ENCODE measurements at regions not wholly inside any gene's neighbourhood (a gene's known extent, or its start where the extent isn't known, plus 50 kb on each side); places are given as distances from the start of the nearest gene placed in this dataset.
"Not testable (repeated sequence)": the region's sequence is repeated elsewhere in the genome, so short reads cannot be mapped to it uniquely, and the experiment has no call there.

DNA sequence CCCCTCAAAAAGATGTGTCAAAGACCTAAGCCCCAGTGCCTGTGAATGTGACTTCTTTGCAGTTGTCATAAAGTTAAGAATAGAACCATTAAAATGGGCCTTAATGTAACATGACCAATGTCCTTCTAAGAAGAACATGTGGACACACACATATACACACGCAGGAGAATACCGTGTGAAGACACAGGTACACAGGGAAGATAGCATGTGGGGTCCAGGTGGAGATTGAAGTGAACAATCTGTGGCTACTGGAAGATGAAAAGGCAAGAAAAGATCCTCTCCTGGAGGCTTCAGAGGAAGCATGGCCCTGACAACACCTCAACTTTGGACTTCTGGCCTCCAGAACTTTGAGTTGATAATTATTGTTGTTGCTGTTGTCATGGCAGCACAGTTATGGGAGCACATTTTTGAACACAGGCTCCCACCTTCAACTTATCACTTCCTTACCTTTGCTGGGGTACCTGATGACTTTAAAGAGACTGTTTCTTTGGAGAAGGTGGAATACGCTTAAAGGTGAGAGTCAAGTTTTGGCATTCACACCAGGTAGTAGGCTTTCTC is 123.5 kb upstream of the ADCY2 start:
- Histone ChIP-seq H3K27me3 (ENCODE audit: control insufficient read depth, insufficient read depth, low read length) (no peaks in the 10 kb centered on the region; the same call in 1 of the 2 replicates), H3K9me3 (ENCODE audit: control insufficient read depth, insufficient read depth, low read depth, low read length) (no peaks in the 10 kb centered on the region), H3K36me3 (ENCODE audit: control insufficient read depth, insufficient read depth, low read length) (no peaks in the 10 kb centered on the region), H3K4me1 (ENCODE audit: control insufficient read depth, insufficient read depth, low read length) (no peaks in the 10 kb centered on the region), H3K4me3 (ENCODE audit: low read depth in 2 of 2, low read length in 2 of 2) (no peak overlapping the region), H3K27ac (ENCODE audit: low read length) (no peak overlapping the region)
- in situ Hi-C loops (cut with HindIII; ENCODE audit: low pct_unique_long_range_greater_than_20kb, low sequenced_read_pairs) (no loop called here), intact Hi-C loops (cut with micrococcal nuclease; ENCODE audit: unreplicated experiment) (no loop called here)
- ChIA-PET POLR2A (no interaction called here), CTCF (no interaction called here)
- ATAC-seq (no peak), DNase-seq (ENCODE audit: low read depth, low spot score) (no peak)
- no TSS peak for BruUV-seq (replicated peaks)
- TF ChIP-seq SIN3A (IDR thresholded peaks at IDR 0.05; ENCODE audit: borderline replicate concordance, insufficient read depth, low read depth, low read length) (no peak), POLR2AphosphoS5 (IDR thresholded peaks at IDR 0.05; ENCODE audit: low read depth, low read length) (no peak), TCF7L2 (IDR thresholded peaks at IDR 0.05; ENCODE audit: low read depth, low read length) (no peak)
- TF ChIP-seq, protein P1, sequence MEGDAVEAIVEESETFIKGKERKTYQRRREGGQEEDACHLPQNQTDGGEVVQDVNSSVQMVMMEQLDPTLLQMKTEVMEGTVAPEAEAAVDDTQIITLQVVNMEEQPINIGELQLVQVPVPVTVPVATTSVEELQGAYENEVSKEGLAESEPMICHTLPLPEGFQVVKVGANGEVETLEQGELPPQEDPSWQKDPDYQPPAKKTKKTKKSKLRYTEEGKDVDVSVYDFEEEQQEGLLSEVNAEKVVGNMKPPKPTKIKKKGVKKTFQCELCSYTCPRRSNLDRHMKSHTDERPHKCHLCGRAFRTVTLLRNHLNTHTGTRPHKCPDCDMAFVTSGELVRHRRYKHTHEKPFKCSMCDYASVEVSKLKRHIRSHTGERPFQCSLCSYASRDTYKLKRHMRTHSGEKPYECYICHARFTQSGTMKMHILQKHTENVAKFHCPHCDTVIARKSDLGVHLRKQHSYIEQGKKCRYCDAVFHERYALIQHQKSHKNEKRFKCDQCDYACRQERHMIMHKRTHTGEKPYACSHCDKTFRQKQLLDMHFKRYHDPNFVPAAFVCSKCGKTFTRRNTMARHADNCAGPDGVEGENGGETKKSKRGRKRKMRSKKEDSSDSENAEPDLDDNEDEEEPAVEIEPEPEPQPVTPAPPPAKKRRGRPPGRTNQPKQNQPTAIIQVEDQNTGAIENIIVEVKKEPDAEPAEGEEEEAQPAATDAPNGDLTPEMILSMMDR (IDR thresholded peaks at IDR 0.05): no peak
- TF ChIP-seq, protein P2, sequence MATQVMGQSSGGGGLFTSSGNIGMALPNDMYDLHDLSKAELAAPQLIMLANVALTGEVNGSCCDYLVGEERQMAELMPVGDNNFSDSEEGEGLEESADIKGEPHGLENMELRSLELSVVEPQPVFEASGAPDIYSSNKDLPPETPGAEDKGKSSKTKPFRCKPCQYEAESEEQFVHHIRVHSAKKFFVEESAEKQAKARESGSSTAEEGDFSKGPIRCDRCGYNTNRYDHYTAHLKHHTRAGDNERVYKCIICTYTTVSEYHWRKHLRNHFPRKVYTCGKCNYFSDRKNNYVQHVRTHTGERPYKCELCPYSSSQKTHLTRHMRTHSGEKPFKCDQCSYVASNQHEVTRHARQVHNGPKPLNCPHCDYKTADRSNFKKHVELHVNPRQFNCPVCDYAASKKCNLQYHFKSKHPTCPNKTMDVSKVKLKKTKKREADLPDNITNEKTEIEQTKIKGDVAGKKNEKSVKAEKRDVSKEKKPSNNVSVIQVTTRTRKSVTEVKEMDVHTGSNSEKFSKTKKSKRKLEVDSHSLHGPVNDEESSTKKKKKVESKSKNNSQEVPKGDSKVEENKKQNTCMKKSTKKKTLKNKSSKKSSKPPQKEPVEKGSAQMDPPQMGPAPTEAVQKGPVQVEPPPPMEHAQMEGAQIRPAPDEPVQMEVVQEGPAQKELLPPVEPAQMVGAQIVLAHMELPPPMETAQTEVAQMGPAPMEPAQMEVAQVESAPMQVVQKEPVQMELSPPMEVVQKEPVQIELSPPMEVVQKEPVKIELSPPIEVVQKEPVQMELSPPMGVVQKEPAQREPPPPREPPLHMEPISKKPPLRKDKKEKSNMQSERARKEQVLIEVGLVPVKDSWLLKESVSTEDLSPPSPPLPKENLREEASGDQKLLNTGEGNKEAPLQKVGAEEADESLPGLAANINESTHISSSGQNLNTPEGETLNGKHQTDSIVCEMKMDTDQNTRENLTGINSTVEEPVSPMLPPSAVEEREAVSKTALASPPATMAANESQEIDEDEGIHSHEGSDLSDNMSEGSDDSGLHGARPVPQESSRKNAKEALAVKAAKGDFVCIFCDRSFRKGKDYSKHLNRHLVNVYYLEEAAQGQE (IDR thresholded peaks at IDR 0.05; ENCODE audit: insufficient read depth in 1 of 2, low read depth in 2 of 2, low read length in 1 of 2): no peak

DNA sequence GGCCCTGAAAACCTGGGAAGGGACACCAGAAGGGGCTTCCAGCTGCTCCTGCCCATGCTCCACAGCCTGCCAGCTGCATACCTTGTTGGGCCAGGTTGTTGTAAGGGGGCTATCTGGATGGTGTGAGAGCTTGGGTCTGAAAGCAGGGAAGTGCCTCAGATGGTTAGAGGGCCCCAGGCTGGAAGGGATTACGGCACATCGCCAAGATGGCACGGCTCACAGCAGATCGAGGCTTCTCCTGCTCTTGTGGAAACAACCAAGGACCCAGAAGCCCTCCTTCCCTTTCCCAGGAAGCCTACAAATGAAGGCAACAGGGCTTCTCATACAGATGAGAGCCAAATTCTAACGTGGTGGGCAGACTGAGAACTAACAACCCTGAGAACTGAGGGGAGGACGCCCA is 121.7 kb upstream of the ADCY2 start:
- no peaks in the 10 kb centered on the region for H3K9me3 ChIP-seq (ENCODE audit: control insufficient read depth, insufficient read depth, low read depth, low read length)
- H3K36me3 ChIP-seq (ENCODE audit: control insufficient read depth, insufficient read depth, low read length): no peaks in the 10 kb centered on the region
- in situ Hi-C loops (cut with HindIII; ENCODE audit: low pct_unique_long_range_greater_than_20kb, low sequenced_read_pairs) (no loop called here), intact Hi-C loops (cut with micrococcal nuclease; ENCODE audit: unreplicated experiment) (no loop called here)
- no peaks in the 10 kb centered on the region for H3K4me1 ChIP-seq (ENCODE audit: control insufficient read depth, insufficient read depth, low read length)
- no peak overlapping the region for H3K4me3 ChIP-seq (ENCODE audit: low read depth in 2 of 2, low read length in 2 of 2)
- no peak overlapping the region for H3K27ac ChIP-seq (ENCODE audit: low read length)
- no peak for ATAC-seq
- no TSS peak for BruUV-seq (replicated peaks)
- CTCF ChIA-PET: no interaction called here
- POLR2A ChIA-PET: no interaction called here
- no peak for TF ChIP-seq POLR2AphosphoS5 (IDR thresholded peaks at IDR 0.05; ENCODE audit: low read depth, low read length)
- TF ChIP-seq TCF7L2 (IDR thresholded peaks at IDR 0.05; ENCODE audit: low read depth, low read length): no peak
- TF ChIP-seq, protein P1 (IDR thresholded peaks at IDR 0.05): no peak
- TF ChIP-seq, protein P2 (IDR thresholded peaks at IDR 0.05; ENCODE audit: insufficient read depth in 1 of 2, low read depth in 2 of 2, low read length in 1 of 2): no peak
- no peak for TF ChIP-seq SIN3A (IDR thresholded peaks at IDR 0.05; ENCODE audit: borderline replicate concordance, insufficient read depth, low read depth, low read length)
- H3K27me3 ChIP-seq (ENCODE audit: control insufficient read depth, insufficient read depth, low read length): no peaks in the 10 kb centered on the region; the same call in 1 of the 2 replicates
- no peak for DNase-seq (ENCODE audit: low read depth, low spot score)

DNA sequence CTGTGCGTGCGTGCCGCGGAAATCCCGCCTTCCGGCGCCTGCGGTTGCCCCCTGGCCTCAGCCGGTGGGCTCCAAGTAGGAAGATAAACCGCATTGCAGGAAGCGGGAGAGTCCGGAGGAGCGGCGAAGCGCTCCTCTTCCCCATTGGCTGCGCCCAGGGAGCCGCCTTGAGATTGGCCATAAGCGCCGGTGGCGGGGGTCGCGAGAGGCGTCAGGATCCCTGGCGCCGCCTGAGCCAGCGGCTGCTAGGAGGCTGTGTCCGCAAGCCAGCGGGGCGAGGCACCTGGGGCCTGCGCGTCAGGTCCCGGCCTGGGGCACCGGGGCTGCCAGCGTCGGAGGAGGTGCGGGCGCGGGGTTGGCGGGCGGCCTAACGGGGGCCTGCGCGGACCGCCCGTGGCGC is 106.3 kb upstream of the ADCY2 start:
- in situ Hi-C loops (cut with HindIII; ENCODE audit: low pct_unique_long_range_greater_than_20kb, low sequenced_read_pairs); DNase-seq (ENCODE audit: low read depth, low spot score); BruUV-seq (replicated peaks); H3K27me3 ChIP-seq (ENCODE audit: control insufficient read depth, insufficient read depth, low read length); H3K4me1 ChIP-seq (ENCODE audit: control insufficient read depth, insufficient read depth, low read length); H3K4me3 ChIP-seq (ENCODE audit: low read depth in 2 of 2, low read length in 2 of 2); CTCF ChIA-PET; ATAC-seq; H3K27ac ChIP-seq (ENCODE audit: low read length); H3K36me3 ChIP-seq (ENCODE audit: control insufficient read depth, insufficient read depth, low read length); intact Hi-C loops (cut with micrococcal nuclease; ENCODE audit: unreplicated experiment); H3K9me3 ChIP-seq (ENCODE audit: control insufficient read depth, insufficient read depth, low read depth, low read length); POLR2A ChIA-PET: not testable (repeated sequence)

DNA sequence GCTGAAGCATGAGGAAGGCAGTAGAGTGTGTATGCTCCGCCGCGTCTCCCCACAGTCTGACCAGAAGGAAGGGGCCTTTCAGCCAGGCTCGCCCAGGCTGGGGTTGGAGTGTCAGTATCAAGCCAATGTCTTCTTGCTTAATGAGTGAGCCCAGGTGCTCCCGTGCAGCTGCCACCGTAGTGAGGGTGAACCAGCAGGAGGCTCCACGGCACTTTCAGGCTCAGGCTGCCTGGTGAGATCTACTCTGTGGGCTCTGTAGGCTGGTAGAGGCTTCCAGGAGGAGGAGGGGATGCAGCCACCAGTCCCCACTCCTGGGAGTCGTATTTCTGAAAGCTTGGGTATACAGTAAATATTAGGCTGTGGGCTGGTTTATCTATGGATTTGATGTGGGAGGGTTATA is 98.1 kb upstream of the ADCY2 start:
- intact Hi-C loops (cut with micrococcal nuclease; ENCODE audit: unreplicated experiment); H3K4me1 ChIP-seq (ENCODE audit: control insufficient read depth, insufficient read depth, low read length); DNase-seq (ENCODE audit: low read depth, low spot score); in situ Hi-C loops (cut with HindIII; ENCODE audit: low pct_unique_long_range_greater_than_20kb, low sequenced_read_pairs); H3K4me3 ChIP-seq (ENCODE audit: low read depth in 2 of 2, low read length in 2 of 2); POLR2A ChIA-PET; H3K27me3 ChIP-seq (ENCODE audit: control insufficient read depth, insufficient read depth, low read length); H3K9me3 ChIP-seq (ENCODE audit: control insufficient read depth, insufficient read depth, low read depth, low read length); H3K27ac ChIP-seq (ENCODE audit: low read length); ATAC-seq; BruUV-seq (replicated peaks); CTCF ChIA-PET; H3K36me3 ChIP-seq (ENCODE audit: control insufficient read depth, insufficient read depth, low read length): not testable (repeated sequence)

Measured in Panc1 (cell line).